GM12878 (cell line): ENCODE measurements at regions not wholly inside any gene's neighbourhood (a gene's known extent, or its start where the extent isn't known, plus 50 kb on each side); places are given as distances from the start of the nearest gene placed in this dataset.

Experiments
- ATAC-seq: fragments of 200-7000 bp; cut with Tn5 transposase; 3 replicates; pipeline ENCODE4 v1.9.1; 2020; ENCODE audit warnings: mild to moderate bottlenecking, moderate library complexity
- BruUV-seq: library from RNA; stranded (reverse); fragments of 400-500 nt; replicated peaks from 2 replicates; lab custom pipeline; 2021; lab: Mats Ljungman, UMichigan
- CTCF ChIA-PET: fragments of 300-600 bp; sonication (Branson Sonifier 250); formaldehyde crosslinking; extraction: SDS; loops from one replicate; lab custom pipeline; 2021; ENCODE audit warnings: inconsistent platforms; lab: Yijun Ruan, JAX
- POLR2A ChIA-PET: fragments of 350-600 bp; formaldehyde crosslinking; extraction: SDS; loops from one replicate; lab custom pipeline; 2021; ENCODE audit warnings: inconsistent platforms; lab: Charles Lee
- RAD21 ChIA-PET: fragments of 300-600 bp; sonication (Branson Sonifier 250); formaldehyde crosslinking; loops from one replicate; lab custom pipeline; 2023; ENCODE audit warnings: antibody characterized with exemption; ENCODE audit not compliant: unreplicated experiment; lab: Charles Lee
- SMC1A ChIA-PET: fragments of 300-600 bp; sonication (Branson Sonifier 250); formaldehyde crosslinking; loops from one replicate; lab custom pipeline; 2023; ENCODE audit not compliant: unreplicated experiment, uncharacterized antibody; lab: Charles Lee
- DNase-seq: peaks from one replicate; pipeline ENCODE4 v3.0.0-alpha.2; 2011; ENCODE audit warnings: low read depth, low spot score
- FAIRE-seq: peaks from 3 replicates; lab custom pipeline; 2011; peaks lifted over from hg19 to GRCh38; lab: Jason Lieb, UNC
- H2AFZ ChIP-seq: 2 replicates; pipeline ENCODE4 v1.6.0; 2011; ENCODE audit warnings: low read depth, low read length, control low read depth; ENCODE audit not compliant: control insufficient read depth
- H3K27ac ChIP-seq: 2 replicates; pipeline ENCODE4 v1.5.1; 2011; ENCODE audit warnings: control low read depth; ENCODE audit not compliant: control insufficient read depth, insufficient read depth
- H3K27me3 ChIP-seq, 2 experiments: replicated peaks in 1 of 2; 2 replicates each; pipeline versions ENCODE4 v1.6.0 to v1.6.1; 2011; ENCODE audit warnings: low read length in 1 of 2; ENCODE audit not compliant: control insufficient read depth in 2 of 2, insufficient read depth in 2 of 2
- H3K36me3 ChIP-seq, 2 experiments: 2 replicates each; pipeline ENCODE4 v1.5.1; 2011; ENCODE audit warnings: low read length in 1 of 2; ENCODE audit not compliant: control insufficient read depth in 2 of 2, insufficient read depth in 2 of 2
- H3K4me1 ChIP-seq: 2 replicates; pipeline ENCODE4 v1.6.1; 2011; ENCODE audit warnings: mild to moderate bottlenecking, low read length, moderate library complexity, mixed read lengths; ENCODE audit not compliant: control insufficient read depth, insufficient read depth
- H3K4me2 ChIP-seq: 2 replicates; pipeline ENCODE4 v1.6.0; 2011; ENCODE audit warnings: control low read depth; ENCODE audit not compliant: control insufficient read depth, insufficient read depth
- H3K4me3 ChIP-seq: fragments of 200-600 bp; sonication (generic); 2 replicates; pipeline ENCODE4 v1.5.1; 2016
- H3K79me2 ChIP-seq: 2 replicates; pipeline ENCODE4 v1.6.0; 2011; ENCODE audit warnings: low read length; ENCODE audit not compliant: control insufficient read depth, insufficient read depth
- H3K9ac ChIP-seq: 2 replicates; pipeline ENCODE4 v1.8.0; 2011; ENCODE audit warnings: low read length, control low read depth, mixed read lengths; ENCODE audit not compliant: control insufficient read depth, insufficient read depth
- H3K9me3 ChIP-seq: replicated peaks from 3 replicates; pipeline ENCODE4 v1.5.1; 2011; ENCODE audit warnings: mild to moderate bottlenecking, low read length; ENCODE audit not compliant: control insufficient read depth, insufficient read depth
- H4K20me1 ChIP-seq: 2 replicates; pipeline ENCODE4 v1.6.0; 2011; ENCODE audit not compliant: control insufficient read depth, insufficient read depth
- BACH1 ChIP-seq: fragments of 450-650 bp; IDR thresholded peaks from 2 replicates; pipeline ENCODE4 v1.6.1; 2017; ENCODE audit warnings: mild to moderate bottlenecking, borderline replicate concordance
- BCL11A ChIP-seq: IDR thresholded peaks from 2 replicates; pipeline ENCODE4 v1.6.1; 2011; ENCODE audit warnings: low read depth, low read length
- CBX3 ChIP-seq: fragments of 200-600 bp; sonication (generic); IDR thresholded peaks from 2 replicates; pipeline ENCODE4 v1.6.1; 2016; ENCODE audit warnings: low read depth, borderline replicate concordance
- CREB1 ChIP-seq: IDR thresholded peaks from 2 replicates; pipeline ENCODE4 v1.6.1; 2012; ENCODE audit warnings: low read depth, mild to moderate bottlenecking, inconsistent platforms
- EED ChIP-seq: sonication (generic); IDR thresholded peaks from 2 replicates; pipeline ENCODE4 v1.6.1; 2016; ENCODE audit warnings: antibody characterized with exemption, low read depth
- EZH2 ChIP-seq: IDR thresholded peaks from 2 replicates; pipeline ENCODE4 v1.6.1; 2012; ENCODE audit warnings: low read depth, mild to moderate bottlenecking, control low read depth, inconsistent platforms, low read length, borderline replicate concordance; ENCODE audit not compliant: control insufficient read depth
- FOXK2 ChIP-seq: fragments of 450-650 bp; IDR thresholded peaks from 2 replicates; pipeline ENCODE4 v1.6.1; 2017; ENCODE audit warnings: mild to moderate bottlenecking, moderate library complexity
- GABPA ChIP-seq: IDR thresholded peaks from 2 replicates; pipeline ENCODE4 v1.6.1; 2014; ENCODE audit warnings: antibody characterized with exemption, low read depth, mild to moderate bottlenecking, inconsistent platforms
- HDAC2 ChIP-seq: fragments of 200-600 bp; sonication (generic); IDR thresholded peaks from 2 replicates; pipeline ENCODE4 v1.6.1; 2017
- HSF1 ChIP-seq: fragments of 150-350 bp; IDR thresholded peaks from 2 replicates; pipeline ENCODE4 v1.6.1; 2014; ENCODE audit warnings: mild to moderate bottlenecking, low read depth, low read length
- IRF4 ChIP-seq: IDR thresholded peaks from 2 replicates; pipeline ENCODE4 v1.6.1; 2011; ENCODE audit warnings: low read depth, low read length
- MEF2A ChIP-seq: IDR thresholded peaks from 2 replicates; pipeline ENCODE4 v1.6.1; 2011; ENCODE audit warnings: low read depth, mild to moderate bottlenecking, low read length, moderate library complexity; ENCODE audit not compliant: insufficient read depth
- NFIC ChIP-seq: IDR thresholded peaks from 2 replicates; pipeline ENCODE4 v1.6.1; 2012; ENCODE audit warnings: low read depth, mild to moderate bottlenecking, inconsistent platforms, low read length, moderate library complexity
- NFYB ChIP-seq: IDR thresholded peaks from 2 replicates; pipeline ENCODE4 v1.6.1; 2011; ENCODE audit warnings: low read depth, mild to moderate bottlenecking, low read length, improper control_type of control experiment, moderate library complexity; ENCODE audit not compliant: insufficient read depth
- NR2C2 ChIP-seq: IDR thresholded peaks from 2 replicates; pipeline ENCODE4 v1.6.1; 2011; ENCODE audit warnings: borderline replicate concordance, low read depth; ENCODE audit not compliant: control insufficient read depth, insufficient read length
- RB1 ChIP-seq: fragments of 450-650 bp; formaldehyde crosslinking; IDR thresholded peaks from 2 replicates; pipeline ENCODE4 v1.6.1; 2017; ENCODE audit warnings: mild to moderate bottlenecking, borderline replicate concordance
- RBBP5 ChIP-seq: fragments of 200-600 bp; sonication (generic); conservative IDR thresholded peaks from 2 replicates; pipeline ENCODE4 v1.6.1; 2016
- SMC3 ChIP-seq: IDR thresholded peaks from 2 replicates; pipeline ENCODE4 v1.6.1; 2011; ENCODE audit warnings: low read length, improper control_type of control experiment, borderline replicate concordance
- SREBF1 ChIP-seq: IDR thresholded peaks from 2 replicates; pipeline ENCODE4 v1.6.1; 2012; ENCODE audit warnings: mild to moderate bottlenecking, low read length
- TARDBP ChIP-seq: IDR thresholded peaks from 2 replicates; pipeline ENCODE4 v1.6.1; 2016; ENCODE audit warnings: borderline replicate concordance
- ZZZ3 ChIP-seq: IDR thresholded peaks from 2 replicates; pipeline ENCODE4 v1.6.1; 2011; ENCODE audit warnings: low read depth; ENCODE audit not compliant: control insufficient read depth, insufficient read length
- WGBS: methylation state at CpG from one replicate; pipeline ENCODE4 v1.1.6; 2016; ENCODE audit warnings: low lambda C conversion rate; ENCODE audit not compliant: insufficient replicate concordance, insufficient coverage; ENCODE audit errors: missing lambda C conversion rate; 5-methylcytosine and 5-hydroxymethylcytosine counted together
- in situ Hi-C: fragments of 300-500 bp; cut with MboI; formaldehyde crosslinking; loops from 9 replicates; pipeline ENCODE4 v1.14.3; 2018; ENCODE audit warnings: mixed read lengths
- intact Hi-C: fragments of 100-400 bp; cut with micrococcal nuclease; formaldehyde crosslinking; loops from one replicate; pipeline ENCODE4 v1.14.2; 2022; ENCODE audit not compliant: unreplicated experiment
- TF ChIP-seq, protein P1 (sequence below): IDR thresholded peaks from 2 replicates; pipeline ENCODE4 v1.6.1; 2012; ENCODE audit warnings: low read length, inconsistent platforms
- TF ChIP-seq, protein P2 (sequence below): IDR thresholded peaks from 2 replicates; pipeline ENCODE4 v1.6.1; 2011; ENCODE audit warnings: low read depth, low read length, improper control_type of control experiment, borderline replicate concordance

- TF ChIP-seq SREBF1 (no peak), MEF2A (no peak), CBX3 (no peak), RBBP5 (no peak)
Measured at GRCh38 chrX:155761185-155761584, 120.0 kb upstream of the VAMP7 start (continued).

DNA sequence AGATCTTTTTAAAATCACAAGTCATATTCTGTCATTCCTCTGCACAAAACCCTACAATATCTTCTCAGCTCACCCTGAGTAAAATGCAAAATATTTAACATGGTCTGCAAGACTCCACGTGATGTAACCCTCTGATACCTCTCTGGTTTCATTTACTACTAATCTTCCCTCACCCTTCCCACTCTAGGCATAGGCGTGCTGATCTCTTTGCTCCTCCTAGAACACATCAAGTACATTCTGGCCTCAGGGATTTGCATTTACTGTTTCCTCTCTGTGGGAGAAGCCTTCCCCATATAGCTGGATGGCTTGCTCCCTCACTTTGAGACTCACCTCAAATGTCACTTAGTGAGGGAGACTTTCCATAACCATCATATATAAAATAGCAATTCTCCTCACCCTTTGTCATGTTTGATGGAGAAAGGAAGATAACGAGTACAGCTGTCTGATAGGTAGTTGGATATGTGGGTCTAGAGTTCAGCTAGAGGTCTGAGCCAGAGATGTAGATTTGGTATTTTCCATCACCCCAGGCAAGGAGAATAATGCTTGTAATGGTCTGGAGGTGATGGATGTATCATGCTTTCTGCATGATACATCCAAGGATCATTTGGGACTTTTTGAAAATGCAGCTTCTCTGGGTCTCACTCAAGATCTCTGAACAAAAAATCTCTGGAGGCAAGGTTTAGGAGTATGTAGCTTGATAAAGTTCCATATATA, 123.9 kb upstream of the VAMP7 start:
- in situ Hi-C loops (no loop called here), intact Hi-C loops (no loop called here)
- no peak overlapping the region for H3K27ac ChIP-seq
- no peaks in the 10 kb centered on the region for H3K36me3 ChIP-seq
- H3K4me2 ChIP-seq: no peak overlapping the region
- no peaks in the 10 kb centered on the region for H3K9me3 ChIP-seq
- 9% methylated on average over 3 of the region's 3 CpGs for WGBS
- DNase-seq (no peak), FAIRE-seq (no peak), ATAC-seq (no peak)
- H3K4me1 ChIP-seq: no peaks in the 10 kb centered on the region
- no TSS peak for BruUV-seq
- TF ChIP-seq, protein P1, sequence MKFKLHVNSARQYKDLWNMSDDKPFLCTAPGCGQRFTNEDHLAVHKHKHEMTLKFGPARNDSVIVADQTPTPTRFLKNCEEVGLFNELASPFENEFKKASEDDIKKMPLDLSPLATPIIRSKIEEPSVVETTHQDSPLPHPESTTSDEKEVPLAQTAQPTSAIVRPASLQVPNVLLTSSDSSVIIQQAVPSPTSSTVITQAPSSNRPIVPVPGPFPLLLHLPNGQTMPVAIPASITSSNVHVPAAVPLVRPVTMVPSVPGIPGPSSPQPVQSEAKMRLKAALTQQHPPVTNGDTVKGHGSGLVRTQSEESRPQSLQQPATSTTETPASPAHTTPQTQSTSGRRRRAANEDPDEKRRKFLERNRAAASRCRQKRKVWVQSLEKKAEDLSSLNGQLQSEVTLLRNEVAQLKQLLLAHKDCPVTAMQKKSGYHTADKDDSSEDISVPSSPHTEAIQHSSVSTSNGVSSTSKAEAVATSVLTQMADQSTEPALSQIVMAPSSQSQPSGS: no peak
- no peak for TF ChIP-seq EZH2
- TF ChIP-seq ZZZ3: no peak
- TF ChIP-seq FOXK2: no peak
- no peak for TF ChIP-seq GABPA
- TF ChIP-seq NFIC: no peak
- TF ChIP-seq BACH1: no peak
- no peak for TF ChIP-seq BCL11A
- no peak for TF ChIP-seq NR2C2
- TF ChIP-seq RB1: no peak
- no peak for TF ChIP-seq NFYB
- no peak for TF ChIP-seq SMC3
- no peak for TF ChIP-seq CREB1
- no peak for TF ChIP-seq HSF1
- TF ChIP-seq IRF4: no peak
- TF ChIP-seq, protein P2, sequence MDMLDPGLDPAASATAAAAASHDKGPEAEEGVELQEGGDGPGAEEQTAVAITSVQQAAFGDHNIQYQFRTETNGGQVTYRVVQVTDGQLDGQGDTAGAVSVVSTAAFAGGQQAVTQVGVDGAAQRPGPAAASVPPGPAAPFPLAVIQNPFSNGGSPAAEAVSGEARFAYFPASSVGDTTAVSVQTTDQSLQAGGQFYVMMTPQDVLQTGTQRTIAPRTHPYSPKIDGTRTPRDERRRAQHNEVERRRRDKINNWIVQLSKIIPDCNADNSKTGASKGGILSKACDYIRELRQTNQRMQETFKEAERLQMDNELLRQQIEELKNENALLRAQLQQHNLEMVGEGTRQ: no peak
- no peak for TF ChIP-seq HDAC2
- TF ChIP-seq EED: no peak
- TF ChIP-seq TARDBP: no peak
- no peak overlapping the region for H3K4me3 ChIP-seq
- H3K79me2 ChIP-seq: no peaks in the 10 kb centered on the region
- H4K20me1 ChIP-seq: no peaks in the 10 kb centered on the region
- RAD21 ChIA-PET: no interaction called here
- no peaks in the 10 kb centered on the region for H3K27me3 ChIP-seq
- H2AFZ ChIP-seq: no peak overlapping the region
- POLR2A ChIA-PET: no interaction called here
- no peak overlapping the region for H3K9ac ChIP-seq
- CTCF ChIA-PET: no interaction called here
- SMC1A ChIA-PET: no interaction called here
